Ishikawa (cell line): ENCODE measurements at regions not wholly inside any gene's neighbourhood (a gene's known extent, or its start where the extent isn't known, plus 50 kb on each side); places are given as distances from the start of the nearest gene placed in this dataset.

ENCODE experiments used
- CEBPB ChIP-seq: IDR thresholded peaks from 2 replicates; pipeline ENCODE4 v1.6.1; 2012
- EGR1 ChIP-seq: IDR thresholded peaks from 2 replicates; pipeline ENCODE4 v1.6.1; 2012
- EP300 ChIP-seq: IDR thresholded peaks from 2 replicates; pipeline ENCODE4 v1.6.1; 2012; ENCODE audit warnings: borderline replicate concordance
- FOXM1 ChIP-seq: IDR thresholded peaks from 2 replicates; pipeline ENCODE4 v1.6.1; 2012; ENCODE audit warnings: low read depth, borderline replicate concordance
- MAX ChIP-seq: IDR thresholded peaks from 2 replicates; pipeline ENCODE4 v1.6.1; 2012
- NFIC ChIP-seq: IDR thresholded peaks from 2 replicates; pipeline ENCODE4 v1.6.1; 2012
- RAD21 ChIP-seq: IDR thresholded peaks from 2 replicates; pipeline ENCODE4 v1.6.1; 2012; ENCODE audit warnings: low read depth
- REST ChIP-seq: IDR thresholded peaks from 2 replicates; pipeline ENCODE4 v1.6.1; 2012; ENCODE audit warnings: low read depth, mild to moderate bottlenecking
- TAF1 ChIP-seq: IDR thresholded peaks from 2 replicates; pipeline ENCODE4 v1.6.1; 2012; ENCODE audit warnings: low read depth, mild to moderate bottlenecking
- YY1 ChIP-seq: IDR thresholded peaks from 2 replicates; pipeline ENCODE4 v1.6.1; 2012; ENCODE audit warnings: low read depth

GRCh38 chr12:60930151-60930550 is 1330.1 kb upstream of the USP15 start:
- TF ChIP-seq YY1: no peak
- TF ChIP-seq EGR1: no peak
- TF ChIP-seq REST: no peak
- TF ChIP-seq FOXM1: no peak
- TF ChIP-seq RAD21: no peak
- no peak for TF ChIP-seq EP300
- no peak for TF ChIP-seq MAX
- no peak for TF ChIP-seq TAF1
- no peak for TF ChIP-seq NFIC
- TF ChIP-seq CEBPB: no peak
